ENCODE measurements at regions not wholly inside any gene's neighbourhood (a gene's known extent, or its start where the extent isn't known, plus 50 kb on each side); places are given as distances from the start of the nearest gene placed in this dataset.

DNA sequence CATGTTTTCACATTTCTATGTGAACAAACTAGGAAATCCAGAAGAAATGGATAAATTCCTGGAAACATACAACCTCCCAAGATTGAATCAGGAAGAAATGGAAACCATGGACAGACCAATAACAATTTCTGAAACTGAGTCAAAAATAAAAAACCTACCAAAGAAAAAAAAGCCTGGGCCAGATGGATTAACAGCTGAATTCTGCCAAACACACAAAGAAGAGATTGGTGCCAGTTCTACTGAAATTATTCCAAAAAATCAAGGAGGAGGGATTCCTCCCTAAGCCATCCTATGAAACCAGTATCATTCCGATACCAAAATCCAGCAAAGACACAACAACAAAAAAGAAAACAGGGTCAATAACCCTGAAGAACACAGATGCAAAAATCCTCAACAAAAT, 166.9 kb upstream of the FBXL7 start:
- no peaks in the 10 kb centered on the region for H3K27me3 ChIP-seq
- H3K4me1 ChIP-seq = no peaks in the 10 kb centered on the region
- intact Hi-C loops (cut with DNase I) = no loop called here
- H3K4me3 ChIP-seq = no peak overlapping the region
- H3K9ac ChIP-seq (ENCODE audit: low read depth in 2 of 2, low read length in 2 of 2) = no peak overlapping the region
- H3K36me3 ChIP-seq = no peaks in the 10 kb centered on the region
- DNase-seq = no peak
- no peaks in the 10 kb centered on the region for H3K9me3 ChIP-seq
- no peak overlapping the region for H3K27ac ChIP-seq
- no peak for TF ChIP-seq CTCF (IDR thresholded peaks at IDR 0.05)

GRCh38 chr5:15326932-15327331, 173.0 kb upstream of the FBXL7 start:
- H3K4me3 ChIP-seq = no peak overlapping the region
- DNase-seq = no peak
- H3K27me3 ChIP-seq = no peaks in the 10 kb centered on the region
- no peaks in the 10 kb centered on the region for H3K36me3 ChIP-seq
- H3K9me3 ChIP-seq = no peaks in the 10 kb centered on the region
- intact Hi-C loops (cut with DNase I) = no loop called here
- no peaks in the 10 kb centered on the region for H3K4me1 ChIP-seq
- TF ChIP-seq CTCF (IDR thresholded peaks at IDR 0.05) = no peak
- no peak overlapping the region for H3K27ac ChIP-seq
- no peak overlapping the region for H3K9ac ChIP-seq (ENCODE audit: low read depth in 2 of 2, low read length in 2 of 2)

- intact Hi-C loops (cut with DNase I) = no loop called here
- Histone ChIP-seq H3K27me3 (no peaks in the 10 kb centered on the region), H3K27ac (no peak overlapping the region), H3K4me1 (no peaks in the 10 kb centered on the region), H3K9me3 (no peaks in the 10 kb centered on the region), H3K4me3 (no peak overlapping the region), H3K36me3 (no peaks in the 10 kb centered on the region), H3K9ac (ENCODE audit: low read depth in 2 of 2, low read length in 2 of 2) (no peak overlapping the region)
- TF ChIP-seq CTCF (IDR thresholded peaks at IDR 0.05) = no peak
- DNase-seq = no peak
These were observed 173.5 kb upstream of the FBXL7 start for GRCh38 chr5:15326471-15326870.

DNA sequence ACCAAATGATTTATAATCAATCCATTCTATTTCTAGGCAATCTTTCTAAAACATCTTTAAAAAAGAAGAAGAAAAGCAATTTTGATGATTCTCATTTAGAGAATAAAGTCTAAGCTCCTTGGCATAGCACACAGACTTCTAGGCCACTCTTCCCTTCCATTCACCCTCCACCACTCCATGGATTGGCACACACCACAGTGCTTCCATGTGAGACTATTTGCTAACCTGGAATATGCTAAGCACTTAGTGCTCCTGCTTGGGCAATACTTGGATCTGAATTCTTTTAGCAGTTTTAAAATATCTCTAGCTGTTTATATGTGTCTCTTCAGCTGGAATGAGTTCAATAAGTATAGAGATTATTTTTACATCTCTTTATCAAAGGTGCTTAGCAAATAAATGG, 177.6 kb upstream of the FBXL7 start:
- Histone ChIP-seq H3K4me1 (no peaks in the 10 kb centered on the region), H3K36me3 (no peaks in the 10 kb centered on the region), H3K9me3 (no peaks in the 10 kb centered on the region), H3K4me3 (no peak overlapping the region), H3K27ac (no peak overlapping the region), H3K27me3 (no peaks in the 10 kb centered on the region), H3K9ac (ENCODE audit: low read depth in 2 of 2, low read length in 2 of 2) (no peak overlapping the region)
- no peak for DNase-seq
- intact Hi-C loops (cut with DNase I) = no loop called here
- no peak for TF ChIP-seq CTCF (IDR thresholded peaks at IDR 0.05)

GRCh38 chr5:15321776-15322175, 178.2 kb upstream of the FBXL7 start:
- TF ChIP-seq CTCF (IDR thresholded peaks at IDR 0.05) = no peak
- DNase-seq = no peak
- H3K4me3 ChIP-seq = no peak overlapping the region
- intact Hi-C loops (cut with DNase I) = no loop called here
- H3K4me1 ChIP-seq = no peaks in the 10 kb centered on the region
- H3K9ac ChIP-seq (ENCODE audit: low read depth in 2 of 2, low read length in 2 of 2) = no peak overlapping the region
- no peak overlapping the region for H3K27ac ChIP-seq
- no peaks in the 10 kb centered on the region for H3K9me3 ChIP-seq
- H3K27me3 ChIP-seq = no peaks in the 10 kb centered on the region
- no peaks in the 10 kb centered on the region for H3K36me3 ChIP-seq

DNA sequence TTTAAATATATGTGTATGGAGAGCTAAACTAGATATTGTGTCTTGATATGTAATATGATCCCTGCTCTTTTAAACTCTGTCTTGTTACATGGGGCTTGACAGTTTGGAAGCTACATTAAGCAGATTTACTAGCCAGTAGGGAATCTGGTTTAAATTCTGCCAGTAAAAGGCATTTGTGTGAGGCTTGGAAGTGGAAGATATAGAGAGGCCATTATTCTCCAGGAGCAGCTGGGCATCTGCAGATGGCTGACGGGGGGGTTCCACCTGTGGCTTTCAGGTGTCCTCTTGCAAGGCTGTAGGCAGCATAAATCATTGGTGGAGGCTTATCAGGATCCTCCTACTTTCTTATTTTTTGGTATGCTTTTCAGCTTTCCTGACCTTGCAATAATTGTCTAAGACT, 179.1 kb upstream of the FBXL7 start:
- H3K27me3 ChIP-seq = no peaks in the 10 kb centered on the region
- H3K9me3 ChIP-seq = no peaks in the 10 kb centered on the region
- no peak overlapping the region for H3K4me3 ChIP-seq
- no peak for TF ChIP-seq CTCF (IDR thresholded peaks at IDR 0.05)
- H3K4me1 ChIP-seq = no peaks in the 10 kb centered on the region
- no peak for DNase-seq
- H3K9ac ChIP-seq (ENCODE audit: low read depth in 2 of 2, low read length in 2 of 2) = no peak overlapping the region
- H3K36me3 ChIP-seq = no peaks in the 10 kb centered on the region
- intact Hi-C loops (cut with DNase I) = no loop called here
- H3K27ac ChIP-seq = no peak overlapping the region
